Body of pancreas (tissue), 4 donors: ENCODE measurements at regions not wholly inside any gene's neighbourhood (a gene's known extent, or its start where the extent isn't known, plus 50 kb on each side); places are given as distances from the start of the nearest gene placed in this dataset.

Experiments used
- CTCF ChIP-seq, 7 experiments: fragments of 450-650 bp in 4 of 7; fragments of 200-600 bp in 3 of 7; sonication (generic) in 3 of 7; IDR thresholded peaks; one replicate each; pipeline ENCODE4 v1.5.1; 2016 to 2019; ENCODE audit warnings: antibody characterized with exemption in 7 of 7
- POLR2A ChIP-seq, 3 donors: fragments of 450-650 bp; IDR thresholded peaks; one replicate each; pipeline ENCODE4 v1.6.1; 2016; ENCODE audit warnings: antibody characterized with exemption in 3 of 3, mild to moderate bottlenecking in 2 of 3

- TF ChIP-seq CTCF (IDR thresholded peaks at IDR 0.05) (no peak), POLR2A (IDR thresholded peaks at IDR 0.05) (no peak)
These were observed 83.8 kb upstream of the RPL34 start for GRCh38 chr4:108536577-108536976.
